Pancreas (tissue), 10 donors: ENCODE measurements at regions not wholly inside any gene's neighbourhood (a gene's known extent, or its start where the extent isn't known, plus 50 kb on each side); places are given as distances from the start of the nearest gene placed in this dataset.

Source experiments
- ATAC-seq, 4 donors: fragments of 200-7000 bp; cut with Tn5 transposase; one replicate each; pipeline versions ENCODE4 v1.8.0 to v1.9.1; 2020; ENCODE audit warnings: mild to moderate bottlenecking in 4 of 4, moderate library complexity in 4 of 4
- DNase-seq, 6 donors: peaks; one replicate each; pipeline ENCODE4 v3.0.0-alpha.2; 2020
- FAIRE-seq: peaks from 2 replicates; lab custom pipeline; 2012; peaks lifted over from hg19 to GRCh38; lab: Jason Lieb, UNC
- H3K27ac ChIP-seq, 4 donors: fragments of 200-600 bp; sonication (generic); 1 replicate in 3 of 4; 2 replicates in 1 of 4; pipeline versions ENCODE4 v1.5.0 to v1.8.0; 2020
- H3K27me3 ChIP-seq, 4 donors: fragments of 200-600 bp; one replicate each; pipeline ENCODE4 v1.8.0; 2021
- H3K36me3 ChIP-seq, 3 donors: fragments of 200-600 bp; sonication (generic) in 1 of 3; one replicate each; pipeline versions ENCODE4 v1.5.0 to v1.8.0; 2020 to 2021
- H3K4me1 ChIP-seq, 3 donors: fragments of 200-600 bp; one replicate each; pipeline ENCODE4 v1.8.0; 2021
- H3K4me3 ChIP-seq, 4 donors: fragments of 200-600 bp; sonication (generic) in 2 of 4; one replicate each; pipeline versions ENCODE4 v1.5.0 to v1.8.0; 2020 to 2021
- H3K9me3 ChIP-seq, 4 donors: fragments of 200-600 bp; one replicate each; pipeline ENCODE4 v1.8.0; 2021
- WGBS, 2 donors: extraction: QIAGEN DNeasy Blood & Tissue Kit; methylation state at CpG; one replicate each; pipeline ENCODE4 v1.1.7; 2013; 5-methylcytosine and 5-hydroxymethylcytosine counted together
- intact Hi-C, 3 donors: fragments of 100-400 bp; cut with DNase I; formaldehyde crosslinking; loops; one replicate each; pipeline versions ENCODE4 v1.11.1 to v1.14.2; 2022
- TF ChIP-seq, protein P1 (sequence below), 4 donors: fragments of 200-600 bp; sonication (generic) in 3 of 4; IDR thresholded peaks; one replicate each; pipeline versions ENCODE4 v1.5.0 to v1.8.0; 2021; ENCODE audit warnings: antibody characterized with exemption in 4 of 4
- donor health status: healthy with polysubstance abuse.
- donor health status: DM: no; HTN: no; CAD: no; lungs with moderate emphysema.
- donor health status: DM: no; HTN: no; CAD: no.
- donor health status: control.
- donor health status: control.
- donor health status: Bipolar disorder and iron deficiency.
- donor health status: DM: yes; HTN: yes; CAD: no.
- donor health status: DM: no; HTN: no; CAD: no.
- donor health status: DM: no; HTN: no; CAD: no.
- donor health status: DM: yes; HTN: yes; CAD: no.

DNA sequence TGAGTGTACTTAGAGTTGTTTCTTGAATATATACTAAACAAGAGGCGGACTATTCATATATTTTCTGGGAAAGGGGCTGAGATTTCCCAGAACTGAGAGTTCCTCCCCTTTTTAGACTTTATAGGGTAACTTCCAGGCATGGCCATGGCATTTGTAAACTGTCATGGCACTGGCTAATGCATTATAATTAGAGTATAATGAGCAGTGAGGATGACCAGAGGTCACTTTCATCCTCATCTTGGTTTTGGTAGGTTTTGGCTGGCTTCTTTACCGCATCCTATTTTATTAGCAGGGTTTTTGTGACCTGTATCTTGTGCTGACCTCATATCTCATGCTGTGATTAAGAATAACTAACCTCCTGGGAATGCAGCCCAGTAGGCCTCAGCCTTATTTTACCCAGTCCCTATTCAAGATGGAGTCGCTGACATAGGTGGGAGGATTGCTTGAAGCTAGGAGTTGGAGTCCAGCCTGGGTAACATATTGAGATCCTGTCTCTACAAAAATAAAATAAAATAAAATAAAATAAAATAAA, 91.4 kb downstream of the MOBP start:
- DNase-seq = no peak
- WGBS, 2 donors = 92 to 97% methylated on average over 3 of the region's 3 CpGs
- no peak for FAIRE-seq
- Histone ChIP-seq H3K9me3 (no peaks in the 10 kb centered on the region), H3K27me3 (no peaks in the 10 kb centered on the region), H3K27ac (no peak overlapping the region), H3K4me3 (no peak overlapping the region), H3K4me1 (no peaks in the 10 kb centered on the region), H3K36me3 (no peaks in the 10 kb centered on the region)
- intact Hi-C loops = no loop called here
- no peak for ATAC-seq
- TF ChIP-seq, protein P1, sequence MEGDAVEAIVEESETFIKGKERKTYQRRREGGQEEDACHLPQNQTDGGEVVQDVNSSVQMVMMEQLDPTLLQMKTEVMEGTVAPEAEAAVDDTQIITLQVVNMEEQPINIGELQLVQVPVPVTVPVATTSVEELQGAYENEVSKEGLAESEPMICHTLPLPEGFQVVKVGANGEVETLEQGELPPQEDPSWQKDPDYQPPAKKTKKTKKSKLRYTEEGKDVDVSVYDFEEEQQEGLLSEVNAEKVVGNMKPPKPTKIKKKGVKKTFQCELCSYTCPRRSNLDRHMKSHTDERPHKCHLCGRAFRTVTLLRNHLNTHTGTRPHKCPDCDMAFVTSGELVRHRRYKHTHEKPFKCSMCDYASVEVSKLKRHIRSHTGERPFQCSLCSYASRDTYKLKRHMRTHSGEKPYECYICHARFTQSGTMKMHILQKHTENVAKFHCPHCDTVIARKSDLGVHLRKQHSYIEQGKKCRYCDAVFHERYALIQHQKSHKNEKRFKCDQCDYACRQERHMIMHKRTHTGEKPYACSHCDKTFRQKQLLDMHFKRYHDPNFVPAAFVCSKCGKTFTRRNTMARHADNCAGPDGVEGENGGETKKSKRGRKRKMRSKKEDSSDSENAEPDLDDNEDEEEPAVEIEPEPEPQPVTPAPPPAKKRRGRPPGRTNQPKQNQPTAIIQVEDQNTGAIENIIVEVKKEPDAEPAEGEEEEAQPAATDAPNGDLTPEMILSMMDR (IDR thresholded peaks at IDR 0.05) = no peak

DNA sequence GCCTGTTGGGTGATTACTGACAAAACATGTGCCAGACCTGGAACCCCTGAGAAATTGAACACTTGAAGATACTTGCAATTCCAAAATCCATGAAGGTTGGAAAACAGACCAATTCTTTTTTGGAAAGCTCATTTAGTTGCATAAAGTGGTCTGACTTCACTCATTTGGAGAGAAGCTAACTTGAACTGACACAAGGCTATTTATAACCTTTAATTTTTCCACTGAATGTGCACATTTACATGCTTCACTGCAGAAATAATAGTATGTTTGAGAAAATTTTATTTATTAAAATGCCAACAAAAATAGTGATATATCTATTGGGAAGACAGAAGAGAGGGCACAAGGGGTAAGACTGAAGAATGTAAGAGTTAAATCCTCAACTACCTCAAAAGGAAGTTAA, 92.1 kb downstream of the MOBP start:
- Histone ChIP-seq H3K27me3 (no peaks in the 10 kb centered on the region), H3K9me3 (no peaks in the 10 kb centered on the region), H3K4me3 (no peak overlapping the region), H3K27ac (no peak overlapping the region), H3K4me1 (no peaks in the 10 kb centered on the region), H3K36me3 (no peaks in the 10 kb centered on the region)
- intact Hi-C loops = no loop called here
- DNase-seq (no peak), ATAC-seq (no peak), FAIRE-seq (no peak)
- TF ChIP-seq, protein P1 (IDR thresholded peaks at IDR 0.05) = no peak

DNA sequence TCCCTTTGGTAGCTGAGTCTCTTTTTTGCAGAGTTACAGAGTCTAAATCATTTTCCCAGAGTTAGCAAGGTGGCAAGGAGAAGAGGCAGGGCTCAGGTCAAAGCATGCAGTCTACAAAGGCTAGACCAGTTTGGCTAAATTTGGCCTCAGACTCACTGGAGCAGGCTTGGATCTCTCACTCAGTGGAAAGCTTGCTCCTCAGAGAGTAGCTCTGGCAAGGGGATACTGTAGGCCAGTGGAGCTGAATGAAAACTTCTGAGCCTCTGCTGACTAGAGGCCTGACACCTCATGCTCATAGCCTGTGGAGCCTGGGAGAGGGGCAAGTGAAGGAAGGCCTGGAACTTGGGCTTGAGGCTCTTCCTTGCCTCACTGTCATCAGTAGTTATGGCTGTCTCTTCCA, 101.0 kb downstream of the MOBP start:
- H3K4me3 ChIP-seq = no peak overlapping the region
- intact Hi-C loops = no loop called here
- no peaks in the 10 kb centered on the region for H3K4me1 ChIP-seq
- no peak for FAIRE-seq
- no peaks in the 10 kb centered on the region for H3K9me3 ChIP-seq
- H3K36me3 ChIP-seq = no peaks in the 10 kb centered on the region
- TF ChIP-seq, protein P1 (IDR thresholded peaks at IDR 0.05) = no peak
- no peaks in the 10 kb centered on the region for H3K27me3 ChIP-seq
- no peak overlapping the region for H3K27ac ChIP-seq
- DNase-seq = no peak
- no peak for ATAC-seq

DNA sequence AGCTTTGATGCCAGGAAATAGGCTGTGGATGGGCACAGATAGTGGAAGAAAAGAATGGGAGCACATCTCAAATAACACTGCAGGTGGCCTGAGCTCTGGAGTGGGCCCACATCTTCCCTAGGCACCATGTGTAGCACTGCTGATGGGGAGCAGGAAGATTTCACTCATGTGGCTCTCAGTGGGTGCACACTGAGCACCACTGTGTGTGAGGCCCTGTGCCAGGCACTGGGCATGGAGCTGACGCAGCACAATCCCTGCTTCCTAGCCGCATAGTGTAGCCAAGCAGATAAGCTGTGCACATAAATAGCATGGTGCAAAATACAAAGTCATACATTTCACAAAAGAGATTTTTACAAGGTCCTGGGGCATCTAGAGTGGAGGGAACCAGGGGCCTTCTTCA, 101.6 kb downstream of the MOBP start:
- no peak overlapping the region for H3K4me3 ChIP-seq
- H3K36me3 ChIP-seq = no peaks in the 10 kb centered on the region
- intact Hi-C loops = no loop called here
- H3K27me3 ChIP-seq = no peaks in the 10 kb centered on the region
- H3K4me1 ChIP-seq = no peaks in the 10 kb centered on the region
- H3K27ac ChIP-seq = no peak overlapping the region
- FAIRE-seq (no peak), ATAC-seq (peak in 2 of 4 donors; percentile 28 to 56), DNase-seq (no peak)
- TF ChIP-seq, protein P1 (IDR thresholded peaks at IDR 0.05) = no peak
- 48 to 58% methylated on average over 2 of the region's 2 CpGs for WGBS, 2 donors
- H3K9me3 ChIP-seq = no peaks in the 10 kb centered on the region

DNA sequence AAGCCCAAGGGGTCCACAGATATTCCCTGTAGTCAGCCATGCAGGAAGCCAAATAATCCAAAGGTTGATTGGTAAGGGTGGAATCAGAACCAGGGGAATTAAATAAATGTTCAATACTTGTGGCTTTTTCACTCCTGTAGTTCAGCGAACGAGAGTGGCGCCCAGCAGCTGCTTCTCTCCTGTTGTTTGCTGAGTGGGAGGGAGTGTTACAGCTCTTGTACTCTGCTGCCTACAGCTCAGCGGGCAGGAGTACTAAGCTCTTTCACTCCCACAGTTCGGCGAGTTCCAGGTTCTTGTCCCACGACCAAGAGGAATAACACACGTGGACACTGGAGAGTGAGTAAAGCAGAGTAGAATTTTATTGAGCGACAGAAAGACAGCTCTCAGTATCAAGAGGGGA, 105.9 kb downstream of the MOBP start:
- no peak for FAIRE-seq

More for the DNA sequence above, 105.9 kb downstream of the MOBP start:
- Histone ChIP-seq H3K4me1 (no peaks in the 10 kb centered on the region), H3K27ac (no peak overlapping the region), H3K36me3 (no peaks in the 10 kb centered on the region), H3K4me3 (no peak overlapping the region), H3K27me3 (no peaks in the 10 kb centered on the region), H3K9me3 (no peaks in the 10 kb centered on the region)
- intact Hi-C loops = no loop called here
- ATAC-seq (no peak), DNase-seq (no peak)
- TF ChIP-seq, protein P1 (IDR thresholded peaks at IDR 0.05) = no peak
- 72 to 73% methylated on average over 9 of the region's 9 CpGs for WGBS, 2 donors
